ENCODE measurements at regions not wholly inside any gene's neighbourhood (a gene's known extent, or its start where the extent isn't known, plus 50 kb on each side); places are given as distances from the start of the nearest gene placed in this dataset.

DNA sequence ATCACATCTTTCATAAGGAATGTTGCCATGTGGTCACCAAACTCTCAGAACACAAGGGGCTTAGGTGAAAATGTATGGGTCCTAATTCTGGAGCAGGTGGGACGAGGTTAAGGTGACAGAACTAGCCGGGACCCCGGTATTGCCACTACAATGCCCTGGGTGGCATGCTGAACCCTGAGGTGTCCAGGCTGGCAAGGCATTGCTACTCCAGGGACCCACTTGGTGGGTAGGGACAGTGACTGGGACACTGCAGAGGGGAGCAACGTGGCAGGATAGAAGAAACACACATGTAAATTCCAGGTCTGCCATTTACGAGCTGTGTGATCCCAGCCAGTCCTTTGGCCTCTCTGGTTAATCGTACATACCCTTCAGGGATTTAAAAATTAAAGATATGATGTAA is 206.9 kb upstream of the MVB12B start (continued):
- TF ChIP-seq, protein P1, sequence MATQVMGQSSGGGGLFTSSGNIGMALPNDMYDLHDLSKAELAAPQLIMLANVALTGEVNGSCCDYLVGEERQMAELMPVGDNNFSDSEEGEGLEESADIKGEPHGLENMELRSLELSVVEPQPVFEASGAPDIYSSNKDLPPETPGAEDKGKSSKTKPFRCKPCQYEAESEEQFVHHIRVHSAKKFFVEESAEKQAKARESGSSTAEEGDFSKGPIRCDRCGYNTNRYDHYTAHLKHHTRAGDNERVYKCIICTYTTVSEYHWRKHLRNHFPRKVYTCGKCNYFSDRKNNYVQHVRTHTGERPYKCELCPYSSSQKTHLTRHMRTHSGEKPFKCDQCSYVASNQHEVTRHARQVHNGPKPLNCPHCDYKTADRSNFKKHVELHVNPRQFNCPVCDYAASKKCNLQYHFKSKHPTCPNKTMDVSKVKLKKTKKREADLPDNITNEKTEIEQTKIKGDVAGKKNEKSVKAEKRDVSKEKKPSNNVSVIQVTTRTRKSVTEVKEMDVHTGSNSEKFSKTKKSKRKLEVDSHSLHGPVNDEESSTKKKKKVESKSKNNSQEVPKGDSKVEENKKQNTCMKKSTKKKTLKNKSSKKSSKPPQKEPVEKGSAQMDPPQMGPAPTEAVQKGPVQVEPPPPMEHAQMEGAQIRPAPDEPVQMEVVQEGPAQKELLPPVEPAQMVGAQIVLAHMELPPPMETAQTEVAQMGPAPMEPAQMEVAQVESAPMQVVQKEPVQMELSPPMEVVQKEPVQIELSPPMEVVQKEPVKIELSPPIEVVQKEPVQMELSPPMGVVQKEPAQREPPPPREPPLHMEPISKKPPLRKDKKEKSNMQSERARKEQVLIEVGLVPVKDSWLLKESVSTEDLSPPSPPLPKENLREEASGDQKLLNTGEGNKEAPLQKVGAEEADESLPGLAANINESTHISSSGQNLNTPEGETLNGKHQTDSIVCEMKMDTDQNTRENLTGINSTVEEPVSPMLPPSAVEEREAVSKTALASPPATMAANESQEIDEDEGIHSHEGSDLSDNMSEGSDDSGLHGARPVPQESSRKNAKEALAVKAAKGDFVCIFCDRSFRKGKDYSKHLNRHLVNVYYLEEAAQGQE (IDR thresholded peaks at IDR 0.05; ENCODE audit: borderline replicate concordance): no peak
- TF ChIP-seq, protein P1 (CRISPR knock-in tag; IDR thresholded peaks at IDR 0.05; ENCODE audit: low read depth): no peak
- TF ChIP-seq ZNF174 (CRISPR knock-in tag; IDR thresholded peaks at IDR 0.05) (no peak), ARID2 (IDR thresholded peaks at IDR 0.05) (no peak), FOXK2 (conservative IDR thresholded peaks at IDR 0.05 in 1 of 2, IDR thresholded peaks at IDR 0.05 in 1 of 2; ENCODE audit: low read depth in 2 of 2) (no peak), TEAD2 (tag; IDR thresholded peaks at IDR 0.05) (no peak), ZNF766 (CRISPR knock-in tag; conservative IDR thresholded peaks at IDR 0.05) (no peak), SUPT5H (IDR thresholded peaks at IDR 0.05) (no peak)
- TF ChIP-seq, protein P2, sequence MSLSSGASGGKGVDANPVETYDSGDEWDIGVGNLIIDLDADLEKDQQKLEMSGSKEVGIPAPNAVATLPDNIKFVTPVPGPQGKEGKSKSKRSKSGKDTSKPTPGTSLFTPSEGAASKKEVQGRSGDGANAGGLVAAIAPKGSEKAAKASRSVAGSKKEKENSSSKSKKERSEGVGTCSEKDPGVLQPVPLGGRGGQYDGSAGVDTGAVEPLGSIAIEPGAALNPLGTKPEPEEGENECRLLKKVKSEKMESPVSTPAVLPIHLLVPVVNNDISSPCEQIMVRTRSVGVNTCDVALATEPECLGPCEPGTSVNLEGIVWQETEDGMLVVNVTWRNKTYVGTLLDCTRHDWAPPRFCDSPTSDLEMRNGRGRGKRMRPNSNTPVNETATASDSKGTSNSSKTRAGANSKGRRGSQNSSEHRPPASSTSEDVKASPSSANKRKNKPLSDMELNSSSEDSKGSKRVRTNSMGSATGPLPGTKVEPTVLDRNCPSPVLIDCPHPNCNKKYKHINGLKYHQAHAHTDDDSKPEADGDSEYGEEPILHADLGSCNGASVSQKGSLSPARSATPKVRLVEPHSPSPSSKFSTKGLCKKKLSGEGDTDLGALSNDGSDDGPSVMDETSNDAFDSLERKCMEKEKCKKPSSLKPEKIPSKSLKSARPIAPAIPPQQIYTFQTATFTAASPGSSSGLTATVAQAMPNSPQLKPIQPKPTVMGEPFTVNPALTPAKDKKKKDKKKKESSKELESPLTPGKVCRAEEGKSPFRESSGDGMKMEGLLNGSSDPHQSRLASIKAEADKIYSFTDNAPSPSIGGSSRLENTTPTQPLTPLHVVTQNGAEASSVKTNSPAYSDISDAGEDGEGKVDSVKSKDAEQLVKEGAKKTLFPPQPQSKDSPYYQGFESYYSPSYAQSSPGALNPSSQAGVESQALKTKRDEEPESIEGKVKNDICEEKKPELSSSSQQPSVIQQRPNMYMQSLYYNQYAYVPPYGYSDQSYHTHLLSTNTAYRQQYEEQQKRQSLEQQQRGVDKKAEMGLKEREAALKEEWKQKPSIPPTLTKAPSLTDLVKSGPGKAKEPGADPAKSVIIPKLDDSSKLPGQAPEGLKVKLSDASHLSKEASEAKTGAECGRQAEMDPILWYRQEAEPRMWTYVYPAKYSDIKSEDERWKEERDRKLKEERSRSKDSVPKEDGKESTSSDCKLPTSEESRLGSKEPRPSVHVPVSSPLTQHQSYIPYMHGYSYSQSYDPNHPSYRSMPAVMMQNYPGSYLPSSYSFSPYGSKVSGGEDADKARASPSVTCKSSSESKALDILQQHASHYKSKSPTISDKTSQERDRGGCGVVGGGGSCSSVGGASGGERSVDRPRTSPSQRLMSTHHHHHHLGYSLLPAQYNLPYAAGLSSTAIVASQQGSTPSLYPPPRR (CRISPR knock-in tag; IDR thresholded peaks at IDR 0.05; ENCODE audit: borderline replicate concordance): no peak
- TF ChIP-seq, protein P3, sequence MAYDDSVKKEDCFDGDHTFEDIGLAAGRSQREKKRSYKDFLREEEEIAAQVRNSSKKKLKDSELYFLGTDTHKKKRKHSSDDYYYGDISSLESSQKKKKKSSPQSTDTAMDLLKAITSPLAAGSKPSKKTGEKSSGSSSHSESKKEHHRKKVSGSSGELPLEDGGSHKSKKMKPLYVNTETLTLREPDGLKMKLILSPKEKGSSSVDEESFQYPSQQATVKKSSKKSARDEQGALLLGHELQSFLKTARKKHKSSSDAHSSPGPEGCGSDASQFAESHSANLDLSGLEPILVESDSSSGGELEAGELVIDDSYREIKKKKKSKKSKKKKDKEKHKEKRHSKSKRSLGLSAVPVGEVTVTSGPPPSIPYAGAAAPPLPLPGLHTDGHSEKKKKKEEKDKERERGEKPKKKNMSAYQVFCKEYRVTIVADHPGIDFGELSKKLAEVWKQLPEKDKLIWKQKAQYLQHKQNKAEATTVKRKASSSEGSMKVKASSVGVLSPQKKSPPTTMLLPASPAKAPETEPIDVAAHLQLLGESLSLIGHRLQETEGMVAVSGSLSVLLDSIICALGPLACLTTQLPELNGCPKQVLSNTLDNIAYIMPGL (CRISPR knock-in tag; IDR thresholded peaks at IDR 0.05): no peak
- TF ChIP-seq, protein P4, sequence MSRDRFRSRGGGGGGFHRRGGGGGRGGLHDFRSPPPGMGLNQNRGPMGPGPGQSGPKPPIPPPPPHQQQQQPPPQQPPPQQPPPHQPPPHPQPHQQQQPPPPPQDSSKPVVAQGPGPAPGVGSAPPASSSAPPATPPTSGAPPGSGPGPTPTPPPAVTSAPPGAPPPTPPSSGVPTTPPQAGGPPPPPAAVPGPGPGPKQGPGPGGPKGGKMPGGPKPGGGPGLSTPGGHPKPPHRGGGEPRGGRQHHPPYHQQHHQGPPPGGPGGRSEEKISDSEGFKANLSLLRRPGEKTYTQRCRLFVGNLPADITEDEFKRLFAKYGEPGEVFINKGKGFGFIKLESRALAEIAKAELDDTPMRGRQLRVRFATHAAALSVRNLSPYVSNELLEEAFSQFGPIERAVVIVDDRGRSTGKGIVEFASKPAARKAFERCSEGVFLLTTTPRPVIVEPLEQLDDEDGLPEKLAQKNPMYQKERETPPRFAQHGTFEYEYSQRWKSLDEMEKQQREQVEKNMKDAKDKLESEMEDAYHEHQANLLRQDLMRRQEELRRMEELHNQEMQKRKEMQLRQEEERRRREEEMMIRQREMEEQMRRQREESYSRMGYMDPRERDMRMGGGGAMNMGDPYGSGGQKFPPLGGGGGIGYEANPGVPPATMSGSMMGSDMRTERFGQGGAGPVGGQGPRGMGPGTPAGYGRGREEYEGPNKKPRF (IDR thresholded peaks at IDR 0.05; ENCODE audit: low read depth, low read length): no peak

Measured in K562 (cell line).